HG02885 (cell line): ENCODE measurements at regions not wholly inside any gene's neighbourhood (a gene's known extent, or its start where the extent isn't known, plus 50 kb on each side); places are given as distances from the start of the nearest gene placed in this dataset.

Experiments used
- ATAC-seq: cut with Tn5 transposase; IDR thresholded peaks from one replicate; pipeline ENCODE4 v1.9.1; 2021; ENCODE audit warnings: mild to moderate bottlenecking; ENCODE audit not compliant: unreplicated experiment, poor library complexity

GRCh38 chr7:51665045-51665780 lies 348.6 kb upstream of the COBL start:
- ATAC-seq = no peak

- no peak for ATAC-seq
Measured at GRCh38 chr7:51660516-51660915, 343.9 kb upstream of the COBL start.

GRCh38 chr7:51658684-51659083 lies 342.1 kb upstream of the COBL start:
- no peak for ATAC-seq

- no peak for ATAC-seq
Measured at GRCh38 chr7:51647931-51648351, 331.3 kb upstream of the COBL start.

GRCh38 chr7:51647486-51647885 lies 330.9 kb upstream of the COBL start:
- no peak for ATAC-seq

GRCh38 chr7:51645702-51646298 lies 329.2 kb upstream of the COBL start:
- no peak for ATAC-seq

- no peak for ATAC-seq
Measured at GRCh38 chr7:51645255-51645654, 328.6 kb upstream of the COBL start.

- ATAC-seq = no peak
Measured at GRCh38 chr7:51644216-51644615, 327.6 kb upstream of the COBL start.

- ATAC-seq = no peak
Measured at GRCh38 chr7:51640841-51641240, 324.2 kb upstream of the COBL start.

GRCh38 chr7:51639661-51640334 lies 323.2 kb upstream of the COBL start:
- no peak for ATAC-seq

- ATAC-seq = no peak
Measured at GRCh38 chr7:51636503-51636902, 319.9 kb upstream of the COBL start.

- no peak for ATAC-seq
Measured at GRCh38 chr7:51635775-51636174, 319.2 kb upstream of the COBL start.

GRCh38 chr7:51634538-51634937 lies 317.9 kb upstream of the COBL start:
- ATAC-seq = no peak

GRCh38 chr7:51634025-51634424 lies 317.4 kb upstream of the COBL start:
- no peak for ATAC-seq

- ATAC-seq = no peak
Measured at GRCh38 chr7:51633596-51633995, 317.0 kb upstream of the COBL start.

- no peak for ATAC-seq
Measured at GRCh38 chr7:51633006-51633405, 316.4 kb upstream of the COBL start.

- no peak for ATAC-seq
Measured at GRCh38 chr7:51630933-51631332, 314.3 kb upstream of the COBL start.

- ATAC-seq = no peak
Measured at GRCh38 chr7:51629206-51629605, 312.6 kb upstream of the COBL start.

GRCh38 chr7:51621956-51622355 lies 305.3 kb upstream of the COBL start:
- ATAC-seq = no peak

- no peak for ATAC-seq
Measured at GRCh38 chr7:51620706-51621105, 304.1 kb upstream of the COBL start.

- ATAC-seq = no peak
Measured at GRCh38 chr7:51619880-51620279, 303.3 kb upstream of the COBL start.

GRCh38 chr7:51617686-51618085 lies 301.1 kb upstream of the COBL start:
- no peak for ATAC-seq
